HepG2 (cell line): ENCODE measurements at regions not wholly inside any gene's neighbourhood (a gene's known extent, or its start where the extent isn't known, plus 50 kb on each side); places are given as distances from the start of the nearest gene placed in this dataset.

Source experiments
- ETV5 ChIP-seq: IDR thresholded peaks from 2 replicates; pipeline ENCODE4 v1.6.1; 2018; ENCODE audit warnings: missing biosample characterization, missing genetic modification reagents, inconsistent platforms, borderline replicate concordance
- ETV6 ChIP-seq: sonication (generic); formaldehyde crosslinking; conservative IDR thresholded peaks from 2 replicates; pipeline ENCODE4 v1.4.0; 2020; ENCODE audit warnings: missing genetic modification reagents
- FLYWCH1 ChIP-seq: sonication (generic); formaldehyde crosslinking; IDR thresholded peaks from 2 replicates; pipeline ENCODE4 v1.8.1; 2023; ENCODE audit warnings: mild to moderate bottlenecking, missing genetic modification reagents
- IRF2 ChIP-seq: IDR thresholded peaks from 2 replicates; pipeline ENCODE4 v1.6.1; 2018; ENCODE audit warnings: missing genetic modification reagents, missing compliant biosample characterization
- MAZ ChIP-seq, 2 experiments: sonication (generic) in 1 of 2; formaldehyde crosslinking in 1 of 2; IDR thresholded peaks; 2 replicates each; pipeline versions ENCODE4 v1.5.0 to v1.6.1; 2012 to 2020; ENCODE audit warnings: low read depth in 2 of 2, mild to moderate bottlenecking in 2 of 2, borderline replicate concordance in 1 of 2, improper control_type of control experiment in 1 of 2, low read length in 1 of 2, missing genetic modification reagents in 1 of 2, moderate library complexity in 1 of 2
- MIXL1 ChIP-seq: IDR thresholded peaks from 2 replicates; pipeline ENCODE4 v1.6.1; 2016
- MYC ChIP-seq: sonication (generic); formaldehyde crosslinking; IDR thresholded peaks from 2 replicates; pipeline ENCODE4 v1.9.0; 2021; ENCODE audit warnings: missing genetic modification reagents, borderline replicate concordance
- PAX8 ChIP-seq: sonication (generic); formaldehyde crosslinking; IDR thresholded peaks from 2 replicates; pipeline ENCODE4 v1.8.0; 2022; ENCODE audit warnings: mild to moderate bottlenecking, missing genetic modification reagents, borderline replicate concordance
- SMYD3 ChIP-seq: sonication (generic); formaldehyde crosslinking; IDR thresholded peaks from 2 replicates; pipeline ENCODE4 v1.8.1; 2023; ENCODE audit warnings: mild to moderate bottlenecking, missing genetic modification reagents
- STAG1 ChIP-seq: sonication (generic); formaldehyde crosslinking; IDR thresholded peaks from 2 replicates; pipeline ENCODE4 v1.4.0; 2020; ENCODE audit warnings: missing genetic modification reagents
- THAP11 ChIP-seq: IDR thresholded peaks from 2 replicates; pipeline ENCODE4 v1.6.1; 2016; ENCODE audit warnings: missing biosample characterization, missing genetic modification reagents
- ZBTB8A ChIP-seq: sonication (generic); formaldehyde crosslinking; IDR thresholded peaks from 2 replicates; pipeline ENCODE4 v1.4.0; 2020; ENCODE audit warnings: mild to moderate bottlenecking, low read depth, missing genetic modification reagents, borderline replicate concordance
- ZNF598 ChIP-seq: sonication (generic); formaldehyde crosslinking; IDR thresholded peaks from 2 replicates; pipeline ENCODE4 v1.5.1; 2020; ENCODE audit warnings: mild to moderate bottlenecking, missing genetic modification reagents, borderline replicate concordance
- TF ChIP-seq, protein P1 (sequence below): sonication (generic); formaldehyde crosslinking; IDR thresholded peaks from 2 replicates; pipeline ENCODE4 v1.4.0; 2020; ENCODE audit warnings: missing genetic modification reagents
- TF ChIP-seq, protein P2 (sequence below): sonication (generic); formaldehyde crosslinking; IDR thresholded peaks from 2 replicates; pipeline ENCODE4 v1.4.0; 2020; ENCODE audit warnings: mild to moderate bottlenecking, missing genetic modification reagents

DNA sequence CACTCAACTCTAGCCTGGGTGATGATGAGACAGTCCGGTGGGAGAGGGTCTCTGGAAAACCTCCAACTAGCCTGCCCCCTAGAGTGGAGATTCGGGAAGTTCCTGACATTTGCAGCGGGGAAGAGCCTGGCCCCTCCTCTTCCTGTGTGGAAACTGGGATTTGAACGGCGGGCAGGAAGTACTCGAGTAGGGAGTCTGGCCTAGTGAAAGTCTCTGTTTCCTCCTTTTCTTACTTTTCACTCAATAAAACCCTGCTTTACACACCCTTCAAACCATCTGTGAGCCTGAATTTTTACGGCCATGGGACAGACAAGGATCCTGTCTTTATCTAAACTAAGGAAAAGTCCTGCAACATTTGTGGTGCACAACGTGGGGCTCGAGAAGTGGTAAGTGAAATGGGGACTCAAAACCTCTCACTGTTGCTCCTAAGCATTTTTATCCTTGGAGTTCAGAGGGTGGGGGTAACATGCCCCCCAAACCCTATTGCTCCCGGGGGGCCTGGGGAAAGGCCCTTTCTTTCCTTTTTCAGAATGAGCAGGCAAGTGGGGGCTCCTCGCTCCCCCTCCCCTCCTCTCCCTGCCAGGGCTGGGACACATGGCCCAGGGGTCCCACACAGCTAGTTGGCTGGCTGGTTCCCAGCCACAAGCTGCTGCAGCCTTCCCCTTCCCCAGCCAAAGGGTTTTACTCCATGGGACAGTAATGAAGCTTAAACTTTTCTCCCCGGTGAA is 224.7 kb upstream of the GBE1 start (continued):
- TF ChIP-seq ZNF598 (no peak), SMYD3 (no peak), STAG1 (peak; percentile 56), ZBTB8A (CRISPR knock-in tag) (no peak), FLYWCH1 (CRISPR knock-in tag) (no peak), ETV5 (0 out of 2 replicates have a peak, but pooled peaks have one; percentile 32), MAZ (IDR thresholded peaks at IDR 0.05; ENCODE audit: borderline replicate concordance, low read depth, low read length) (0 out of 2 replicates have a peak, but pooled peaks have one; percentile 10), MAZ (CRISPR knock-in tag; IDR thresholded peaks at IDR 0.05; ENCODE audit: low read depth) (no peak), MYC (CRISPR knock-in tag) (peak; percentile 60; the same call in 1 of the 2 replicates), MIXL1 (CRISPR knock-in tag) (peak; percentile 50; the same call in 1 of the 2 replicates), ETV6 (CRISPR knock-in tag) (no peak), PAX8 (CRISPR knock-in tag) (no peak), THAP11 (CRISPR knock-in tag) (peak; percentile 70), IRF2 (CRISPR knock-in tag) (0 out of 2 replicates have a peak, but pooled peaks have one; percentile 21)
- TF ChIP-seq, protein P1, sequence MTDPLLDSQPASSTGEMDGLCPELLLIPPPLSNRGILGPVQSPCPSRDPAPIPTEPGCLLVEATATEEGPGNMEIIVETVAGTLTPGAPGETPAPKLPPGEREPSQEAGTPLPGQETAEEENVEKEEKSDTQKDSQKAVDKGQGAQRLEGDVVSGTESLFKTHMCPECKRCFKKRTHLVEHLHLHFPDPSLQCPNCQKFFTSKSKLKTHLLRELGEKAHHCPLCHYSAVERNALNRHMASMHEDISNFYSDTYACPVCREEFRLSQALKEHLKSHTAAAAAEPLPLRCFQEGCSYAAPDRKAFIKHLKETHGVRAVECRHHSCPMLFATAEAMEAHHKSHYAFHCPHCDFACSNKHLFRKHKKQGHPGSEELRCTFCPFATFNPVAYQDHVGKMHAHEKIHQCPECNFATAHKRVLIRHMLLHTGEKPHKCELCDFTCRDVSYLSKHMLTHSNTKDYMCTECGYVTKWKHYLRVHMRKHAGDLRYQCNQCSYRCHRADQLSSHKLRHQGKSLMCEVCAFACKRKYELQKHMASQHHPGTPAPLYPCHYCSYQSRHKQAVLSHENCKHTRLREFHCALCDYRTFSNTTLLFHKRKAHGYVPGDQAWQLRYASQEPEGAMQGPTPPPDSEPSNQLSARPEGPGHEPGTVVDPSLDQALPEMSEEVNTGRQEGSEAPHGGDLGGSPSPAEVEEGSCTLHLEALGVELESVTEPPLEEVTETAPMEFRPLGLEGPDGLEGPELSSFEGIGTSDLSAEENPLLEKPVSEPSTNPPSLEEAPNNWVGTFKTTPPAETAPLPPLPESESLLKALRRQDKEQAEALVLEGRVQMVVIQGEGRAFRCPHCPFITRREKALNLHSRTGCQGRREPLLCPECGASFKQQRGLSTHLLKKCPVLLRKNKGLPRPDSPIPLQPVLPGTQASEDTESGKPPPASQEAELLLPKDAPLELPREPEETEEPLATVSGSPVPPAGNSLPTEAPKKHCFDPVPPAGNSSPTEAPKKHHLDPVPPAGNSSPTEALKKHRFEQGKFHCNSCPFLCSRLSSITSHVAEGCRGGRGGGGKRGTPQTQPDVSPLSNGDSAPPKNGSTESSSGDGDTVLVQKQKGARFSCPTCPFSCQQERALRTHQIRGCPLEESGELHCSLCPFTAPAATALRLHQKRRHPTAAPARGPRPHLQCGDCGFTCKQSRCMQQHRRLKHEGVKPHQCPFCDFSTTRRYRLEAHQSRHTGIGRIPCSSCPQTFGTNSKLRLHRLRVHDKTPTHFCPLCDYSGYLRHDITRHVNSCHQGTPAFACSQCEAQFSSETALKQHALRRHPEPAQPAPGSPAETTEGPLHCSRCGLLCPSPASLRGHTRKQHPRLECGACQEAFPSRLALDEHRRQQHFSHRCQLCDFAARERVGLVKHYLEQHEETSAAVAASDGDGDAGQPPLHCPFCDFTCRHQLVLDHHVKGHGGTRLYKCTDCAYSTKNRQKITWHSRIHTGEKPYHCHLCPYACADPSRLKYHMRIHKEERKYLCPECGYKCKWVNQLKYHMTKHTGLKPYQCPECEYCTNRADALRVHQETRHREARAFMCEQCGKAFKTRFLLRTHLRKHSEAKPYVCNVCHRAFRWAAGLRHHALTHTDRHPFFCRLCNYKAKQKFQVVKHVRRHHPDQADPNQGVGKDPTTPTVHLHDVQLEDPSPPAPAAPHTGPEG (CRISPR knock-in tag): no peak
- TF ChIP-seq, protein P2, sequence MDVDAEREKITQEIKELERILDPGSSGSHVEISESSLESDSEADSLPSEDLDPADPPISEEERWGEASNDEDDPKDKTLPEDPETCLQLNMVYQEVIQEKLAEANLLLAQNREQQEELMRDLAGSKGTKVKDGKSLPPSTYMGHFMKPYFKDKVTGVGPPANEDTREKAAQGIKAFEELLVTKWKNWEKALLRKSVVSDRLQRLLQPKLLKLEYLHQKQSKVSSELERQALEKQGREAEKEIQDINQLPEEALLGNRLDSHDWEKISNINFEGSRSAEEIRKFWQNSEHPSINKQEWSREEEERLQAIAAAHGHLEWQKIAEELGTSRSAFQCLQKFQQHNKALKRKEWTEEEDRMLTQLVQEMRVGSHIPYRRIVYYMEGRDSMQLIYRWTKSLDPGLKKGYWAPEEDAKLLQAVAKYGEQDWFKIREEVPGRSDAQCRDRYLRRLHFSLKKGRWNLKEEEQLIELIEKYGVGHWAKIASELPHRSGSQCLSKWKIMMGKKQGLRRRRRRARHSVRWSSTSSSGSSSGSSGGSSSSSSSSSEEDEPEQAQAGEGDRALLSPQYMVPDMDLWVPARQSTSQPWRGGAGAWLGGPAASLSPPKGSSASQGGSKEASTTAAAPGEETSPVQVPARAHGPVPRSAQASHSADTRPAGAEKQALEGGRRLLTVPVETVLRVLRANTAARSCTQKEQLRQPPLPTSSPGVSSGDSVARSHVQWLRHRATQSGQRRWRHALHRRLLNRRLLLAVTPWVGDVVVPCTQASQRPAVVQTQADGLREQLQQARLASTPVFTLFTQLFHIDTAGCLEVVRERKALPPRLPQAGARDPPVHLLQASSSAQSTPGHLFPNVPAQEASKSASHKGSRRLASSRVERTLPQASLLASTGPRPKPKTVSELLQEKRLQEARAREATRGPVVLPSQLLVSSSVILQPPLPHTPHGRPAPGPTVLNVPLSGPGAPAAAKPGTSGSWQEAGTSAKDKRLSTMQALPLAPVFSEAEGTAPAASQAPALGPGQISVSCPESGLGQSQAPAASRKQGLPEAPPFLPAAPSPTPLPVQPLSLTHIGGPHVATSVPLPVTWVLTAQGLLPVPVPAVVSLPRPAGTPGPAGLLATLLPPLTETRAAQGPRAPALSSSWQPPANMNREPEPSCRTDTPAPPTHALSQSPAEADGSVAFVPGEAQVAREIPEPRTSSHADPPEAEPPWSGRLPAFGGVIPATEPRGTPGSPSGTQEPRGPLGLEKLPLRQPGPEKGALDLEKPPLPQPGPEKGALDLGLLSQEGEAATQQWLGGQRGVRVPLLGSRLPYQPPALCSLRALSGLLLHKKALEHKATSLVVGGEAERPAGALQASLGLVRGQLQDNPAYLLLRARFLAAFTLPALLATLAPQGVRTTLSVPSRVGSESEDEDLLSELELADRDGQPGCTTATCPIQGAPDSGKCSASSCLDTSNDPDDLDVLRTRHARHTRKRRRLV (CRISPR knock-in tag): no peak
